Fibroblast of lung (primary cell): ENCODE measurements at regions not wholly inside any gene's neighbourhood (a gene's known extent, or its start where the extent isn't known, plus 50 kb on each side); places are given as distances from the start of the nearest gene placed in this dataset.

Experiments used
- DNase-seq, 2 donors: peaks; one replicate each; pipeline versions ENCODE4 v3.0.0 to v3.0.0-alpha.2; 2010; ENCODE audit warnings: low read depth in 2 of 2
- H2AFZ ChIP-seq: 2 replicates; pipeline ENCODE4 v1.5.1; 2012; ENCODE audit warnings: low read length, control low read depth, inconsistent platforms
- H3K27ac ChIP-seq: 2 replicates; pipeline ENCODE4 v1.5.1; 2011; ENCODE audit warnings: low read length, control low read depth; ENCODE audit not compliant: insufficient read depth
- H3K27me3 ChIP-seq: 2 replicates; pipeline ENCODE4 v1.5.1; 2011; ENCODE audit warnings: mild to moderate bottlenecking, low read length; ENCODE audit not compliant: control insufficient read depth, insufficient read depth
- H3K36me3 ChIP-seq: 2 replicates; pipeline ENCODE4 v1.5.1; 2011; ENCODE audit warnings: low read length; ENCODE audit not compliant: control insufficient read depth, insufficient read depth
- H3K4me1 ChIP-seq: 2 replicates; pipeline ENCODE4 v1.5.1; 2011; ENCODE audit warnings: low read length; ENCODE audit not compliant: control insufficient read depth, insufficient read depth; ENCODE audit errors: extremely low read depth
- H3K4me2 ChIP-seq: 2 replicates; pipeline ENCODE4 v1.5.1; 2011; ENCODE audit warnings: low read length, control low read depth; ENCODE audit not compliant: insufficient read depth; ENCODE audit errors: extremely low read depth
- H3K4me3 ChIP-seq, 4 experiments: fragments of 200-600 bp in 1 of 4; sonication (generic) in 1 of 4; replicated peaks in 1 of 4; 2 replicates each; pipeline ENCODE4 v1.5.1; 2011 to 2016; ENCODE audit warnings: low read length in 4 of 4, low read depth in 3 of 4, mild to moderate bottlenecking in 3 of 4, control low read depth in 2 of 4, inconsistent platforms in 1 of 4, mixed read lengths in 1 of 4; ENCODE audit not compliant: insufficient read depth in 1 of 4; ENCODE audit errors: control extremely low read depth in 1 of 4
- H3K79me2 ChIP-seq: 2 replicates; pipeline ENCODE4 v1.5.1; 2012; ENCODE audit warnings: mild to moderate bottlenecking, low read length, inconsistent platforms; ENCODE audit not compliant: control insufficient read depth, insufficient read depth
- H3K9ac ChIP-seq: 2 replicates; pipeline ENCODE4 v1.5.1; 2011; ENCODE audit warnings: mild to moderate bottlenecking, low read length, control low read depth; ENCODE audit not compliant: insufficient read depth
- H3K9me3 ChIP-seq: 2 replicates; pipeline ENCODE4 v1.5.1; 2012; ENCODE audit warnings: low read depth, low read length; ENCODE audit not compliant: control insufficient read depth, insufficient read depth
- H4K20me1 ChIP-seq: 2 replicates; pipeline ENCODE4 v1.5.1; 2011; ENCODE audit warnings: low read length; ENCODE audit not compliant: control insufficient read depth, insufficient read depth; ENCODE audit errors: extremely low read depth
- EZH2 ChIP-seq: IDR thresholded peaks from 2 replicates; pipeline ENCODE4 v1.5.1; 2012; ENCODE audit warnings: low read length, control low read depth, mild to moderate bottlenecking; ENCODE audit errors: missing control alignments
- TF ChIP-seq, protein P1 (sequence below), 2 donors: IDR thresholded peaks in 1 of 2; conservative IDR thresholded peaks in 1 of 2; 1 replicate in 1 of 2; 2 replicates in 1 of 2; pipeline ENCODE4 v1.5.1; 2011 to 2012; ENCODE audit warnings: low read length in 2 of 2, control low read depth in 1 of 2, inconsistent platforms in 1 of 2, low read depth in 1 of 2, mild to moderate bottlenecking in 1 of 2

DNA sequence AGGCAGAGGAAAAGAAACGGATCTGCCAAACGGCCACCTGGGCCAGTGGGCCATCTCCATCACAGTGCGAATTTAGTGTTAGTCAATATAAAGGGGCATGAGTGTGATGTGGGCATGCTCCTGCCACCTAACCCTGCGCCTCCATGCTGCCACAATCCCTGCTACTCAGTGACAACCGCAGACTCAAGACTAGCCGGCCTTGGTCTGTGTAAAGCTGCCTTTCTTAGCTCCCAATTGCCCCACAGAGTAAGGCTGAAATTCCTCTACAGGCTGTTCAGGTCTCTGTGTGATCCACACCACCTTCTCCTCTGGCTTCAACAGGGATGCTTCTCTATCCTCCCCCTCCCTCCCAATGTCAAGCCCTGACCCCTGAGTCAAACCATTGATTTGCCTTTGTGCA, 269.7 kb downstream of the XXYLT1 start:
- no peak for DNase-seq
- H3K79me2 ChIP-seq = no peaks in the 10 kb centered on the region
- no peaks in the 10 kb centered on the region for H3K9me3 ChIP-seq
- no peak overlapping the region for H3K4me3 ChIP-seq
- TF ChIP-seq EZH2 = no peak
- TF ChIP-seq, protein P1, sequence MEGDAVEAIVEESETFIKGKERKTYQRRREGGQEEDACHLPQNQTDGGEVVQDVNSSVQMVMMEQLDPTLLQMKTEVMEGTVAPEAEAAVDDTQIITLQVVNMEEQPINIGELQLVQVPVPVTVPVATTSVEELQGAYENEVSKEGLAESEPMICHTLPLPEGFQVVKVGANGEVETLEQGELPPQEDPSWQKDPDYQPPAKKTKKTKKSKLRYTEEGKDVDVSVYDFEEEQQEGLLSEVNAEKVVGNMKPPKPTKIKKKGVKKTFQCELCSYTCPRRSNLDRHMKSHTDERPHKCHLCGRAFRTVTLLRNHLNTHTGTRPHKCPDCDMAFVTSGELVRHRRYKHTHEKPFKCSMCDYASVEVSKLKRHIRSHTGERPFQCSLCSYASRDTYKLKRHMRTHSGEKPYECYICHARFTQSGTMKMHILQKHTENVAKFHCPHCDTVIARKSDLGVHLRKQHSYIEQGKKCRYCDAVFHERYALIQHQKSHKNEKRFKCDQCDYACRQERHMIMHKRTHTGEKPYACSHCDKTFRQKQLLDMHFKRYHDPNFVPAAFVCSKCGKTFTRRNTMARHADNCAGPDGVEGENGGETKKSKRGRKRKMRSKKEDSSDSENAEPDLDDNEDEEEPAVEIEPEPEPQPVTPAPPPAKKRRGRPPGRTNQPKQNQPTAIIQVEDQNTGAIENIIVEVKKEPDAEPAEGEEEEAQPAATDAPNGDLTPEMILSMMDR (conservative IDR thresholded peaks at IDR 0.05 in 1 of 2, IDR thresholded peaks at IDR 0.05 in 1 of 2; ENCODE audit: low read depth in 1 of 2, low read length in 2 of 2) = no peak
- no peaks in the 10 kb centered on the region for H3K36me3 ChIP-seq
- H2AFZ ChIP-seq = no peak overlapping the region
- no peak overlapping the region for H3K9ac ChIP-seq
- no peaks in the 10 kb centered on the region for H3K4me1 ChIP-seq
- H4K20me1 ChIP-seq = no peaks in the 10 kb centered on the region
- no peak overlapping the region for H3K4me2 ChIP-seq
- H3K27me3 ChIP-seq = peaks cover 11% of the 10 kb centered on the region
- H3K27ac ChIP-seq = no peak overlapping the region

GRCh38 chr3:195001961-195002861, 268.7 kb downstream of the XXYLT1 start:
- H2AFZ ChIP-seq = no peak overlapping the region
- no peaks in the 10 kb centered on the region for H3K9me3 ChIP-seq
- H3K4me2 ChIP-seq = no peak overlapping the region
- DNase-seq = peak; percentile 30 to 36
- H4K20me1 ChIP-seq = no peaks in the 10 kb centered on the region
- no peaks in the 10 kb centered on the region for H3K36me3 ChIP-seq
- H3K9ac ChIP-seq = no peak overlapping the region
- no peaks in the 10 kb centered on the region for H3K79me2 ChIP-seq
- TF ChIP-seq, protein P1 (conservative IDR thresholded peaks at IDR 0.05 in 1 of 2, IDR thresholded peaks at IDR 0.05 in 1 of 2; ENCODE audit: low read depth in 1 of 2, low read length in 2 of 2) = peak; percentile 23 to 50
- TF ChIP-seq EZH2 = no peak
- no peaks in the 10 kb centered on the region for H3K4me1 ChIP-seq
- no peak overlapping the region for H3K4me3 ChIP-seq
- peaks cover 17% of the 10 kb centered on the region for H3K27me3 ChIP-seq
- H3K27ac ChIP-seq = no peak overlapping the region

DNA sequence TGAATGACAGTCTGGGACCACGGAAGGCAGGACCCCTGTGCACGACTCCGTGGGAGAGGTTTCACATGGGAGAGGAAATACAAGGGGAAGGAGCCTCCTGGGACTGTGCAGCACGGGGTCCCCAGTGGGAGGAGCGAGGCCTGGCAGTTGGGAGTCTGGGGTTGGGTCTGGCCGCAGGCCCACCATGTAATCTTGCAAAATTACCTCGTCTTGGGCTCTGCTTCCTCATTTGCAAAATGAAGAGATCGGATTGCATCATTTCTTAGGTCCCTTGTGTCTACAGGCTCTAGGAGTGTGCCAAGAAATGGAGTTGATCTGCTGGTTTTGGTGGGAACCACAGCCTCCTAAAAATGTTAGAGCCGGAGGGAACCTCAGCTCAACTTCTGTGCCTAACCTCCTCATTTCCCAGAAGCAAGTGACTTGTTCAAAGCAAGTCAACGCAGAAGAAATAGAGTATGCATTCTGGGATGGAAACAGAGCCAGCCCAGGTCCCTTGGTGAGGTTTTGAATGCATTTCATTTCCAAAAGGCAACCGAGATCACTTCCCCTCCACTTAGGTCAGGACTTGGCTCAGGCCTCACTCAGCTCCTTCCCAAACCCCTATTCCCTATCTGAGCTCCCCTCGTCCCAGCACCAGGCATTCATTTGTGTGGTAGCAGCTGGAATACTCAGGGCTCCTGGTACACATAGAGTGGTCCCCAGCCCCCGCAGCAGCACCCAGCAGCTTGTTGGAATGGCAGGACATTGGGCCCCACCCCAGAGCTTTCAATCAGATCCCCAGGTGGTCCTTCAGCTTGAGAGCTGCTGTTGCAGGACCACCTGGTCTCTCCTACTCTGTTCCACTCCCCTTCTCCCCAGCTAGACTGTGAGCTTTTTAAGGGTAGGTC, 267.7 kb downstream of the XXYLT1 start:
- Histone ChIP-seq H3K9me3 (no peaks in the 10 kb centered on the region), H3K36me3 (no peaks in the 10 kb centered on the region), H3K4me2 (no peak overlapping the region), H3K4me3 (no peak overlapping the region), H3K79me2 (no peaks in the 10 kb centered on the region), H2AFZ (no peak overlapping the region), H3K27me3 (peaks cover 17% of the 10 kb centered on the region), H3K9ac (no peak overlapping the region), H3K27ac (no peak overlapping the region), H3K4me1 (no peaks in the 10 kb centered on the region), H4K20me1 (no peaks in the 10 kb centered on the region)
- TF ChIP-seq EZH2 = no peak
- TF ChIP-seq, protein P1 (conservative IDR thresholded peaks at IDR 0.05 in 1 of 2, IDR thresholded peaks at IDR 0.05 in 1 of 2; ENCODE audit: low read depth in 1 of 2, low read length in 2 of 2) = no peak
- DNase-seq = peak in 1 of 2 donors; percentile 51
